Sigmoid colon (tissue), 6 donors: ENCODE measurements at regions not wholly inside any gene's neighbourhood (a gene's known extent, or its start where the extent isn't known, plus 50 kb on each side); places are given as distances from the start of the nearest gene placed in this dataset.

Source experiments
- DNase-seq: peaks from one replicate; pipeline ENCODE4 v3.0.0-alpha.2; 2019
- H3K27ac ChIP-seq, 4 donors: fragments of 200-600 bp; sonication (generic); one replicate each; pipeline ENCODE4 v1.5.1; 2016 to 2019; ENCODE audit warnings: mild to moderate bottlenecking in 1 of 4
- H3K27me3 ChIP-seq, 3 donors: fragments of 200-600 bp; sonication (generic); one replicate each; pipeline ENCODE4 v1.5.1; 2019; ENCODE audit warnings: mild to moderate bottlenecking in 1 of 3
- H3K36me3 ChIP-seq, 4 donors: fragments of 200-600 bp; sonication (generic); one replicate each; pipeline ENCODE4 v1.5.1; 2016 to 2019
- H3K4me1 ChIP-seq, 4 donors: fragments of 200-600 bp; sonication (generic); one replicate each; pipeline ENCODE4 v1.5.1; 2017 to 2019
- H3K4me3 ChIP-seq, 4 donors: fragments of 200-600 bp; sonication (generic); one replicate each; pipeline ENCODE4 v1.5.1; 2017 to 2019; ENCODE audit warnings: mild to moderate bottlenecking in 2 of 4, moderate library complexity in 1 of 4
- H3K9me3 ChIP-seq, 4 donors: fragments of 200-600 bp in 3 of 4; sonication (generic) in 3 of 4; one replicate each; pipeline versions ENCODE4 v1.5.1 to v1.6.1; 2013 to 2019
- EP300 ChIP-seq, 4 donors: sonication (generic); formaldehyde crosslinking; IDR thresholded peaks; one replicate each; pipeline ENCODE4 v1.6.1; 2017; ENCODE audit warnings: antibody characterized with exemption in 4 of 4
- POLR2A ChIP-seq, 2 donors: fragments of 450-650 bp; IDR thresholded peaks; one replicate each; pipeline ENCODE4 v1.6.1; 2016; ENCODE audit warnings: antibody characterized with exemption in 2 of 2, mild to moderate bottlenecking in 2 of 2, moderate library complexity in 2 of 2
- POLR2AphosphoS5 ChIP-seq, 4 donors: sonication (generic); formaldehyde crosslinking; IDR thresholded peaks; one replicate each; pipeline ENCODE4 v1.6.1; 2017; ENCODE audit warnings: antibody characterized with exemption in 4 of 4
- WGBS, 2 donors: extraction: QIAGEN DNeasy Blood & Tissue Kit; methylation state at CpG; one replicate each; pipeline ENCODE4 v1.1.7; 2013; 5-methylcytosine and 5-hydroxymethylcytosine counted together
- intact Hi-C: fragments of 100-400 bp; cut with DNase I; formaldehyde crosslinking; loops from one replicate; pipeline ENCODE4 v1.15.1; 2023
- TF ChIP-seq, protein P1 (sequence below), 4 experiments: fragments of 450-650 bp in 3 of 4; fragments of 200-600 bp in 1 of 4; IDR thresholded peaks; one replicate each; pipeline ENCODE4 v1.5.1; 2016 to 2019; ENCODE audit warnings: antibody characterized with exemption in 4 of 4, mild to moderate bottlenecking in 3 of 4, moderate library complexity in 2 of 4
- donor health status: healthy with polysubstance abuse.
- donor health status: healthy.

DNA sequence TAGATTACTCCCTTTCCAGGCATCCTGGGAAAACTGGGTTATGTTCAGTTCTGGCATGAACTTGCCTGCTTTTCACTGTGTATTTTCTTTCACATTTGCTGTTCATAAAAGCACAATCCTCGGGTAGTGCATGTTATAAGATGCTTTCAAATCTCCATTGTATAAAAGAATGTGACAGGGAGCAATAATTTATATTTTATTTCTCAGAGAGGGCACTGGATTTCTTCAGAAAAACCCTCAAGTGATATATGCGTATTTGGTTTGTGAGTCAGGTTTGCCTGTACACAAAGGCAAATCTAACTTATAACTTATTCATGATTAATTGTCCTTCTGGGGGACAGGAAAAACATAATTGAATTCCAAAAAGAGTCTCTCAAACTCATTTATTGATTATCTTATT, 440.7 kb upstream of the MMADHC start:
- intact Hi-C loops: loop anchor here (10.0 kb wide), 1 partner anchor 456 kb away; the partner anchor contains the start of gene RND3
- no peak for TF ChIP-seq EP300 (IDR thresholded peaks at IDR 0.05)
- TF ChIP-seq, protein P1, sequence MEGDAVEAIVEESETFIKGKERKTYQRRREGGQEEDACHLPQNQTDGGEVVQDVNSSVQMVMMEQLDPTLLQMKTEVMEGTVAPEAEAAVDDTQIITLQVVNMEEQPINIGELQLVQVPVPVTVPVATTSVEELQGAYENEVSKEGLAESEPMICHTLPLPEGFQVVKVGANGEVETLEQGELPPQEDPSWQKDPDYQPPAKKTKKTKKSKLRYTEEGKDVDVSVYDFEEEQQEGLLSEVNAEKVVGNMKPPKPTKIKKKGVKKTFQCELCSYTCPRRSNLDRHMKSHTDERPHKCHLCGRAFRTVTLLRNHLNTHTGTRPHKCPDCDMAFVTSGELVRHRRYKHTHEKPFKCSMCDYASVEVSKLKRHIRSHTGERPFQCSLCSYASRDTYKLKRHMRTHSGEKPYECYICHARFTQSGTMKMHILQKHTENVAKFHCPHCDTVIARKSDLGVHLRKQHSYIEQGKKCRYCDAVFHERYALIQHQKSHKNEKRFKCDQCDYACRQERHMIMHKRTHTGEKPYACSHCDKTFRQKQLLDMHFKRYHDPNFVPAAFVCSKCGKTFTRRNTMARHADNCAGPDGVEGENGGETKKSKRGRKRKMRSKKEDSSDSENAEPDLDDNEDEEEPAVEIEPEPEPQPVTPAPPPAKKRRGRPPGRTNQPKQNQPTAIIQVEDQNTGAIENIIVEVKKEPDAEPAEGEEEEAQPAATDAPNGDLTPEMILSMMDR (IDR thresholded peaks at IDR 0.05): no peak
- peak in 1 of 4 donors; percentile 18 for TF ChIP-seq POLR2AphosphoS5 (IDR thresholded peaks at IDR 0.05)
- Histone ChIP-seq H3K27ac (no peak overlapping the region), H3K4me3 (no peak overlapping the region), H3K27me3 (no peaks in the 10 kb centered on the region), H3K9me3 (no peaks in the 10 kb centered on the region), H3K36me3 (no peaks in the 10 kb centered on the region), H3K4me1 (peaks cover 0 to 28% (median 18%) of the 10 kb centered on the region in 4 donors)
- no peak for DNase-seq
- WGBS, 2 donors: 75 to 77% methylated on average over 2 of the region's 2 CpGs

DNA sequence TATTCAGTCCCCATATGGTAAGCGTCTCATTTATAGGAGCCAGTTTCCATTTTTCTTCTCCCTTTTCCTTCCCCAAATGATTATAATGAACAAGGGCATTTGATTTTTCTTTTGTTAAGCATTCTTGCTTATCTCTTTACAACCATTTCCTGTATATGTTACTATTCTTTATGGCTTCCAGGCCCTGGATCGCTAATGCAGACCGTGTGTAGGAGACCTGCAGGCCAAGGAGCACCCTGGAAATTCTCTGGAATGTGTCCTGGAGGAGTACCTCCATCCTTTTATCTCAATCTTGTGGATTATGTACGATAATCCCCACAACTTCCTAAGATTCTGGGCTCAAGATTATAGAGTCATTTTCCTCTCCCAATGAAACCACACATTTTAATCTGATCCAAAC, 439.6 kb upstream of the MMADHC start:
- Histone ChIP-seq H3K4me3 (no peak overlapping the region), H3K9me3 (no peaks in the 10 kb centered on the region), H3K27ac (no peak overlapping the region), H3K27me3 (no peaks in the 10 kb centered on the region), H3K4me1 (peaks cover 0 to 28% (median 18%) of the 10 kb centered on the region in 4 donors), H3K36me3 (no peaks in the 10 kb centered on the region)
- no peak for DNase-seq
- TF ChIP-seq POLR2AphosphoS5 (IDR thresholded peaks at IDR 0.05): no peak
- TF ChIP-seq EP300 (IDR thresholded peaks at IDR 0.05): no peak
- TF ChIP-seq, protein P1 (IDR thresholded peaks at IDR 0.05): no peak
- no peak for TF ChIP-seq POLR2A (IDR thresholded peaks at IDR 0.05)
- 36 to 47% methylated on average over 4 of the region's 4 CpGs for WGBS, 2 donors
- intact Hi-C loops: loop anchor here (10.0 kb wide), 1 partner anchor 458 kb away; the partner anchor contains the start of gene RND3

DNA sequence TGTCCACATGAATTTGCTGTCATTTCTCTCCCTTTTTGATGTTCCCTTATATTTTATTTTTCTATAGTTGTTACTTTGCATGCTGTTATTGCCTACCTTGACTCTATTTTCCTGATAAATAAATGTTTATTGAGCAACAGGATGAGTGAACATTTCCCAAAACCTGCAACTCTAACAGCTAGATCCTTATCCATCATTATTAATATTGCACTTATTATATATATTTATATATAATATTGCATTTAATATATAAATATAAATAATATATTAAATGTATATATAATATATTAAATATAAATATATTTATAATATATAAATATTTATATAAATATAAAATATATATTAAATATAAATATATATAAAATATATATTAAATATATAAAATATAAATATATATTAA, 436.1 kb upstream of the MMADHC start:
- no peaks in the 10 kb centered on the region for H3K27me3 ChIP-seq
- intact Hi-C loops: loop anchor here (10.0 kb wide), 1 partner anchor 461 kb away; the partner anchor contains the start of gene RND3
- no peak overlapping the region for H3K4me3 ChIP-seq
- no peak for DNase-seq
- H3K27ac ChIP-seq: no peak overlapping the region
- H3K9me3 ChIP-seq: no peaks in the 10 kb centered on the region
- TF ChIP-seq EP300 (IDR thresholded peaks at IDR 0.05) (no peak), POLR2AphosphoS5 (IDR thresholded peaks at IDR 0.05) (no peak), POLR2A (IDR thresholded peaks at IDR 0.05) (no peak)
- TF ChIP-seq, protein P1 (IDR thresholded peaks at IDR 0.05): no peak
- no peaks in the 10 kb centered on the region for H3K36me3 ChIP-seq
- peaks cover 0 to 11% (median 7%) of the 10 kb centered on the region in 4 donors for H3K4me1 ChIP-seq

DNA sequence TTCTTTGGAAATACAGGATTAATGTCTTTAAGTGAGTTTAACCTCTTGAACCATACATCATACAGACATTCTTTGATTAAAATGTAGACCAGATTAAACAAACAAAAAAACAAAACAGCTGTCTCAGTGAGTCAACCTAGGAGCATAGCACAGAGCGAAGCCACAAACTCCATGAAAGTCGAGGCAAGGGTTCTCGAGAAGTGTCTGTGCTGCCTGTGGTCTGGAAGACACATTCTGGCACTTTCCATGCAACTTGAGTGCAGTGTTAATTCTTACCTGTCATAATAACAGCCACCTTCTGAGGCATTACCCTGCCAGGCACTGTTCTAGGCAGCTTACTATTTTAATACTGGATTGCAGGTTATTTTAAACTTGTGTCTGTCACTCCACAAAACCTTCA, 435.5 kb upstream of the MMADHC start:
- TF ChIP-seq POLR2AphosphoS5 (IDR thresholded peaks at IDR 0.05): no peak
- TF ChIP-seq, protein P1 (IDR thresholded peaks at IDR 0.05): no peak
- no peak for TF ChIP-seq POLR2A (IDR thresholded peaks at IDR 0.05)
- no peak for TF ChIP-seq EP300 (IDR thresholded peaks at IDR 0.05)
- no peaks in the 10 kb centered on the region for H3K36me3 ChIP-seq
- peaks cover 0 to 5% (median 3%) of the 10 kb centered on the region in 4 donors for H3K4me1 ChIP-seq
- no peaks in the 10 kb centered on the region for H3K27me3 ChIP-seq
- H3K9me3 ChIP-seq: no peaks in the 10 kb centered on the region
- 85 to 86% methylated on average over 3 of the region's 3 CpGs for WGBS, 2 donors
- no peak overlapping the region for H3K27ac ChIP-seq
- intact Hi-C loops: loop anchor here (10.0 kb wide), 1 partner anchor 462 kb away; the partner anchor contains the start of gene RND3
- H3K4me3 ChIP-seq: no peak overlapping the region
- no peak for DNase-seq
